ENCODE measurements at regions not wholly inside any gene's neighbourhood (a gene's known extent, or its start where the extent isn't known, plus 50 kb on each side); places are given as distances from the start of the nearest gene placed in this dataset.

GRCh38 chr4:91746551-91746950 is 557.2 kb upstream of the GRID2 start:
- WGBS = 78% methylated on average over 3 of the region's 3 CpGs
- Histone ChIP-seq H3K4me3 (ENCODE audit: low read depth in 1 of 3, low read length in 3 of 3) (no peak overlapping the region), H3K4me1 (ENCODE audit: control insufficient read depth in 4 of 4, insufficient read depth in 4 of 4, low read length in 3 of 4) (no peaks in the 10 kb centered on the region), H3K27ac (ENCODE audit: low read depth in 1 of 2, low read length in 2 of 2) (no peak overlapping the region), H3K27me3 (ENCODE audit: control insufficient read depth in 4 of 4, insufficient read depth in 4 of 4, low read length in 3 of 4) (no peaks in the 10 kb centered on the region), H3K9ac (ENCODE audit: low read depth in 1 of 2, low read length in 2 of 2) (no peak overlapping the region), H3K36me3 (ENCODE audit: control insufficient read depth in 4 of 4, insufficient read depth in 3 of 4, low read depth in 1 of 4, low read length in 3 of 4) (no peaks in the 10 kb centered on the region), H3K9me3 (ENCODE audit: control insufficient read depth in 4 of 4, low read length in 3 of 4) (peaks cover 0 to 1% (median 0%) of the 10 kb centered on the region in 4 donors)
- TF ChIP-seq HNF4G (IDR thresholded peaks at IDR 0.05) = no peak
- TF ChIP-seq YY1 (IDR thresholded peaks at IDR 0.05) = no peak
- TF ChIP-seq, protein P1, sequence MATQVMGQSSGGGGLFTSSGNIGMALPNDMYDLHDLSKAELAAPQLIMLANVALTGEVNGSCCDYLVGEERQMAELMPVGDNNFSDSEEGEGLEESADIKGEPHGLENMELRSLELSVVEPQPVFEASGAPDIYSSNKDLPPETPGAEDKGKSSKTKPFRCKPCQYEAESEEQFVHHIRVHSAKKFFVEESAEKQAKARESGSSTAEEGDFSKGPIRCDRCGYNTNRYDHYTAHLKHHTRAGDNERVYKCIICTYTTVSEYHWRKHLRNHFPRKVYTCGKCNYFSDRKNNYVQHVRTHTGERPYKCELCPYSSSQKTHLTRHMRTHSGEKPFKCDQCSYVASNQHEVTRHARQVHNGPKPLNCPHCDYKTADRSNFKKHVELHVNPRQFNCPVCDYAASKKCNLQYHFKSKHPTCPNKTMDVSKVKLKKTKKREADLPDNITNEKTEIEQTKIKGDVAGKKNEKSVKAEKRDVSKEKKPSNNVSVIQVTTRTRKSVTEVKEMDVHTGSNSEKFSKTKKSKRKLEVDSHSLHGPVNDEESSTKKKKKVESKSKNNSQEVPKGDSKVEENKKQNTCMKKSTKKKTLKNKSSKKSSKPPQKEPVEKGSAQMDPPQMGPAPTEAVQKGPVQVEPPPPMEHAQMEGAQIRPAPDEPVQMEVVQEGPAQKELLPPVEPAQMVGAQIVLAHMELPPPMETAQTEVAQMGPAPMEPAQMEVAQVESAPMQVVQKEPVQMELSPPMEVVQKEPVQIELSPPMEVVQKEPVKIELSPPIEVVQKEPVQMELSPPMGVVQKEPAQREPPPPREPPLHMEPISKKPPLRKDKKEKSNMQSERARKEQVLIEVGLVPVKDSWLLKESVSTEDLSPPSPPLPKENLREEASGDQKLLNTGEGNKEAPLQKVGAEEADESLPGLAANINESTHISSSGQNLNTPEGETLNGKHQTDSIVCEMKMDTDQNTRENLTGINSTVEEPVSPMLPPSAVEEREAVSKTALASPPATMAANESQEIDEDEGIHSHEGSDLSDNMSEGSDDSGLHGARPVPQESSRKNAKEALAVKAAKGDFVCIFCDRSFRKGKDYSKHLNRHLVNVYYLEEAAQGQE (IDR thresholded peaks at IDR 0.05) = no peak
- no peak for TF ChIP-seq SP1 (IDR thresholded peaks at IDR 0.05)
- no peak for TF ChIP-seq ZBTB33 (IDR thresholded peaks at IDR 0.05)
- TF ChIP-seq, protein P2, sequence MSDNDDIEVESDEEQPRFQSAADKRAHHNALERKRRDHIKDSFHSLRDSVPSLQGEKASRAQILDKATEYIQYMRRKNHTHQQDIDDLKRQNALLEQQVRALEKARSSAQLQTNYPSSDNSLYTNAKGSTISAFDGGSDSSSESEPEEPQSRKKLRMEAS (IDR thresholded peaks at IDR 0.05) = no peak
- TF ChIP-seq RAD21 (IDR thresholded peaks at IDR 0.05) = no peak
- TF ChIP-seq JUND (IDR thresholded peaks at IDR 0.05) = no peak
- TF ChIP-seq GABPA (IDR thresholded peaks at IDR 0.05 in 1 of 2, conservative IDR thresholded peaks at IDR 0.05 in 1 of 2) = no peak
- TF ChIP-seq ATF3 (IDR thresholded peaks at IDR 0.05) = no peak
- no peak for TF ChIP-seq NR2F2 (IDR thresholded peaks at IDR 0.05)
- no peak for TF ChIP-seq FOXA1 (IDR thresholded peaks at IDR 0.05)
- TF ChIP-seq CTCF (IDR thresholded peaks at IDR 0.05; ENCODE audit: low read depth, low read length, missing input control) = no peak
- DNase-seq (ENCODE audit: low spot score) = no peak

DNA sequence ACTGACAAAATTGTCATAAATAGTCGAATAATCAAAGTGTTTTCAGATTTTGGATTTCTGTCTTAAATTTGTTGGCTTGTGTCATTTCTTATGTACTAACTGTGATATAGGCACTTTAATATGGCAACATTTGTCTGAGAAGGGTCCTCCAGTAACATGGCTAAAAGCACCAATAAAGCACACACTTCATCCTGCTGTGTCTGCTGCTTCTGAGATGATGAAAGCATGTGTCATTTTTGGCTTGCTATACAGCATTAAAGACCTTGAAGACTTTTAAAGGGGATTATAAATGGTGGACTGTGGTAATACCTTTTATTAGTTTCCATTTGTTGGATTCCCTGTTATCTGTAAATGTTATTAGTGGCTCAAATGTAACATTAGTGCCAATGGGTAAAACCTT is 551.8 kb upstream of the GRID2 start:
- Histone ChIP-seq H3K27me3 (ENCODE audit: control insufficient read depth in 4 of 4, insufficient read depth in 4 of 4, low read length in 3 of 4) (no peaks in the 10 kb centered on the region), H3K4me3 (ENCODE audit: low read depth in 1 of 3, low read length in 3 of 3) (no peak overlapping the region), H3K9ac (ENCODE audit: low read depth in 1 of 2, low read length in 2 of 2) (no peak overlapping the region), H3K36me3 (ENCODE audit: control insufficient read depth in 4 of 4, insufficient read depth in 3 of 4, low read depth in 1 of 4, low read length in 3 of 4) (no peaks in the 10 kb centered on the region), H3K27ac (ENCODE audit: low read depth in 1 of 2, low read length in 2 of 2) (no peak overlapping the region), H3K9me3 (ENCODE audit: control insufficient read depth in 4 of 4, low read length in 3 of 4) (no peaks in the 10 kb centered on the region), H3K4me1 (ENCODE audit: control insufficient read depth in 4 of 4, insufficient read depth in 4 of 4, low read length in 3 of 4) (no peaks in the 10 kb centered on the region)
- no peak for DNase-seq (ENCODE audit: low spot score)
- TF ChIP-seq RAD21 (IDR thresholded peaks at IDR 0.05) (no peak), YY1 (IDR thresholded peaks at IDR 0.05) (no peak), JUND (IDR thresholded peaks at IDR 0.05) (no peak), SP1 (IDR thresholded peaks at IDR 0.05) (no peak)
- TF ChIP-seq, protein P2 (IDR thresholded peaks at IDR 0.05) = no peak
- 75% methylated on average over 1 of the region's 1 CpG for WGBS
